A549 (cell line): ENCODE measurements at regions not wholly inside any gene's neighbourhood (a gene's known extent, or its start where the extent isn't known, plus 50 kb on each side); places are given as distances from the start of the nearest gene placed in this dataset.

Experiments used
- BHLHE40 ChIP-seq: IDR thresholded peaks from 2 replicates; pipeline ENCODE4 v1.6.1; 2012; ENCODE audit warnings: low read depth, low read length, inconsistent platforms
- CHD2 ChIP-seq: fragments of 150-350 bp; IDR thresholded peaks from 2 replicates; pipeline ENCODE4 v1.6.1; 2014; ENCODE audit warnings: low read length; ENCODE audit not compliant: partially characterized antibody
- CTCF ChIP-seq: fragments of >200 bp; sonication (Bioruptor Twin); formaldehyde crosslinking; IDR thresholded peaks from 3 replicates; pipeline ENCODE4 v1.5.1; 2016
- JUNB ChIP-seq: fragments of >200 bp; sonication (Bioruptor Twin); formaldehyde crosslinking; IDR thresholded peaks from 2 replicates; pipeline ENCODE4 v1.6.1; 2016
- NFE2L2 ChIP-seq: fragments of 150-350 bp; conservative IDR thresholded peaks from 2 replicates; pipeline ENCODE4 v1.6.1; 2014; ENCODE audit warnings: low read length
- POLR2A ChIP-seq: IDR thresholded peaks from 2 replicates; pipeline ENCODE4 v1.6.1; 2012; ENCODE audit warnings: mild to moderate bottlenecking, low read length
- RAD21 ChIP-seq, 2 experiments: fragments of >200 bp in 1 of 2; sonication (Bioruptor Twin) in 1 of 2; formaldehyde crosslinking in 1 of 2; IDR thresholded peaks in 1 of 2; conservative IDR thresholded peaks in 1 of 2; 2 replicates in 1 of 2; 3 replicates in 1 of 2; pipeline ENCODE4 v1.6.1; 2012 to 2018; ENCODE audit warnings: inconsistent platforms in 1 of 2
- RCOR1 ChIP-seq: fragments of 150-350 bp; IDR thresholded peaks from 2 replicates; pipeline ENCODE4 v1.6.1; 2014; ENCODE audit warnings: antibody characterized with exemption, low read length, low read depth
- REST ChIP-seq: fragments of 200-600 bp; sonication (generic); IDR thresholded peaks from 2 replicates; pipeline ENCODE4 v1.6.1; 2016; ENCODE audit warnings: antibody characterized with exemption, mild to moderate bottlenecking, moderate library complexity
- RFX5 ChIP-seq: fragments of 450-650 bp; IDR thresholded peaks from 2 replicates; pipeline ENCODE4 v1.7.1; 2014; ENCODE audit warnings: antibody characterized with exemption, mild to moderate bottlenecking, moderate library complexity
- SMC3 ChIP-seq: fragments of >200 bp; sonication (Bioruptor Twin); formaldehyde crosslinking; IDR thresholded peaks from 3 replicates; pipeline ENCODE4 v1.6.1; 2018; ENCODE audit warnings: inconsistent platforms

GRCh38 chr5:98994611-98995010 lies 65.8 kb upstream of the CHD1 start:
- no peak for TF ChIP-seq CTCF
- TF ChIP-seq POLR2A = no peak
- TF ChIP-seq REST = no peak
- TF ChIP-seq RAD21 (conservative IDR thresholded peaks at IDR 0.05 in 1 of 2, IDR thresholded peaks at IDR 0.05 in 1 of 2) = no peak
- TF ChIP-seq RCOR1 = no peak
- TF ChIP-seq BHLHE40 = no peak
- no peak for TF ChIP-seq SMC3
- no peak for TF ChIP-seq RFX5
- TF ChIP-seq NFE2L2 = no peak
- TF ChIP-seq JUNB = no peak
- no peak for TF ChIP-seq CHD2
